ENCODE measurements at regions not wholly inside any gene's neighbourhood (a gene's known extent, or its start where the extent isn't known, plus 50 kb on each side); places are given as distances from the start of the nearest gene placed in this dataset.

- Histone ChIP-seq H3K27me3 (ENCODE audit: control insufficient read depth in 5 of 5, insufficient read depth in 4 of 5, low read length in 5 of 5) (peaks cover 14 to 39% (median 21%) of the 10 kb centered on the region in 5 donors), H3K9me3 (ENCODE audit: control insufficient read depth in 5 of 5, low read length in 5 of 5) (no peaks in the 10 kb centered on the region), H3K27ac (ENCODE audit: low read depth, low read length) (no peak overlapping the region), H3K36me3 (ENCODE audit: control insufficient read depth in 5 of 5, insufficient read depth in 5 of 5, low read length in 5 of 5) (no peaks in the 10 kb centered on the region), H3K4me3 (ENCODE audit: low read depth in 1 of 5, low read length in 5 of 5) (no peak overlapping the region), H3K4me1 (ENCODE audit: control insufficient read depth in 5 of 5, insufficient read depth in 5 of 5, low read length in 5 of 5) (no peaks in the 10 kb centered on the region), H3K9ac (ENCODE audit: low read length in 5 of 5) (no peak overlapping the region)
These were observed 377.7 kb upstream of the MYT1L start for GRCh38 chr2:2708575-2709430.

- no peaks in the 10 kb centered on the region for H3K9me3 ChIP-seq (ENCODE audit: control insufficient read depth in 5 of 5, low read length in 5 of 5)
- no peak overlapping the region for H3K4me3 ChIP-seq (ENCODE audit: low read depth in 1 of 5, low read length in 5 of 5)
- no peaks in the 10 kb centered on the region for H3K36me3 ChIP-seq (ENCODE audit: control insufficient read depth in 5 of 5, insufficient read depth in 5 of 5, low read length in 5 of 5)
- no peak overlapping the region for H3K27ac ChIP-seq (ENCODE audit: low read depth, low read length)
- H3K9ac ChIP-seq (ENCODE audit: low read length in 5 of 5) = no peak overlapping the region
- H3K27me3 ChIP-seq (ENCODE audit: control insufficient read depth in 5 of 5, insufficient read depth in 4 of 5, low read length in 5 of 5) = peaks cover 10 to 36% (median 19%) of the 10 kb centered on the region in 5 donors
- no peaks in the 10 kb centered on the region for H3K4me1 ChIP-seq (ENCODE audit: control insufficient read depth in 5 of 5, insufficient read depth in 5 of 5, low read length in 5 of 5)
These were observed 376.3 kb upstream of the MYT1L start for GRCh38 chr2:2707206-2707991.

DNA sequence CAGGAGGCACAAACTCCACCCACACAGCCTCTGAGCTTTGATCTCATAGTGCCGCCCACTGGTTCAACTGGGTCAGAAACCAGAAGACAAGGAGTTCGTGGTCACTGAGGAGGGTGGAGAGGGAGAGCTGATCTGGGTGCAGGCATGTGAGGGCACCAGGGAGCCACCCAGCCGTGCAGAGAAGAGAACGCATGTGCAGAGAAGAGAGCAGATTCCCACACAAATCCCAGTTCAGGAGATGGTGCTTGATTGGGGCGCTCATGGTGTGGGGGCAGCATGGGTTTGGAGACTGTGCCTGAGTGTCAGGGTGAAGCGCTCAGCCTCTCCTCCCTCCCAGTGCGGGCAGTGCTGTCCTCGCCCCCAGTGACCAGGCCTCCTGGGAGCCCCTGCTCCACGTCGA, 375.2 kb upstream of the MYT1L start:
- no peak overlapping the region for H3K4me3 ChIP-seq (ENCODE audit: low read depth in 1 of 5, low read length in 5 of 5)
- H3K9ac ChIP-seq (ENCODE audit: low read length in 5 of 5) = no peak overlapping the region
- no peak overlapping the region for H3K27ac ChIP-seq (ENCODE audit: low read depth, low read length)
- H3K27me3 ChIP-seq (ENCODE audit: control insufficient read depth in 5 of 5, insufficient read depth in 4 of 5, low read length in 5 of 5) = peaks cover 10 to 32% (median 17%) of the 10 kb centered on the region in 5 donors
- H3K4me1 ChIP-seq (ENCODE audit: control insufficient read depth in 5 of 5, insufficient read depth in 5 of 5, low read length in 5 of 5) = no peaks in the 10 kb centered on the region
- H3K9me3 ChIP-seq (ENCODE audit: control insufficient read depth in 5 of 5, low read length in 5 of 5) = no peaks in the 10 kb centered on the region
- H3K36me3 ChIP-seq (ENCODE audit: control insufficient read depth in 5 of 5, insufficient read depth in 5 of 5, low read length in 5 of 5) = no peaks in the 10 kb centered on the region

- H3K27ac ChIP-seq (ENCODE audit: low read depth, low read length) = no peak overlapping the region
- H3K27me3 ChIP-seq (ENCODE audit: control insufficient read depth in 5 of 5, insufficient read depth in 4 of 5, low read length in 5 of 5) = peaks cover 10 to 32% (median 19%) of the 10 kb centered on the region in 5 donors
- H3K36me3 ChIP-seq (ENCODE audit: control insufficient read depth in 5 of 5, insufficient read depth in 5 of 5, low read length in 5 of 5) = no peaks in the 10 kb centered on the region
- no peaks in the 10 kb centered on the region for H3K9me3 ChIP-seq (ENCODE audit: control insufficient read depth in 5 of 5, low read length in 5 of 5)
- H3K4me1 ChIP-seq (ENCODE audit: control insufficient read depth in 5 of 5, insufficient read depth in 5 of 5, low read length in 5 of 5) = no peaks in the 10 kb centered on the region
- H3K4me3 ChIP-seq (ENCODE audit: low read depth in 1 of 5, low read length in 5 of 5) = no peak overlapping the region
- H3K9ac ChIP-seq (ENCODE audit: low read length in 5 of 5) = no peak overlapping the region
These were observed 374.8 kb upstream of the MYT1L start for GRCh38 chr2:2705871-2706270.

GRCh38 chr2:2704428-2705090, 373.5 kb upstream of the MYT1L start:
- no peaks in the 10 kb centered on the region for H3K36me3 ChIP-seq (ENCODE audit: control insufficient read depth in 5 of 5, insufficient read depth in 5 of 5, low read length in 5 of 5)
- H3K9me3 ChIP-seq (ENCODE audit: control insufficient read depth in 5 of 5, low read length in 5 of 5) = no peaks in the 10 kb centered on the region
- H3K4me1 ChIP-seq (ENCODE audit: control insufficient read depth in 5 of 5, insufficient read depth in 5 of 5, low read length in 5 of 5) = no peaks in the 10 kb centered on the region
- peaks cover 9 to 24% (median 12%) of the 10 kb centered on the region in 5 donors for H3K27me3 ChIP-seq (ENCODE audit: control insufficient read depth in 5 of 5, insufficient read depth in 4 of 5, low read length in 5 of 5)
- H3K9ac ChIP-seq (ENCODE audit: low read length in 5 of 5) = no peak overlapping the region
- no peak overlapping the region for H3K4me3 ChIP-seq (ENCODE audit: low read depth in 1 of 5, low read length in 5 of 5)
- H3K27ac ChIP-seq (ENCODE audit: low read depth, low read length) = no peak overlapping the region

DNA sequence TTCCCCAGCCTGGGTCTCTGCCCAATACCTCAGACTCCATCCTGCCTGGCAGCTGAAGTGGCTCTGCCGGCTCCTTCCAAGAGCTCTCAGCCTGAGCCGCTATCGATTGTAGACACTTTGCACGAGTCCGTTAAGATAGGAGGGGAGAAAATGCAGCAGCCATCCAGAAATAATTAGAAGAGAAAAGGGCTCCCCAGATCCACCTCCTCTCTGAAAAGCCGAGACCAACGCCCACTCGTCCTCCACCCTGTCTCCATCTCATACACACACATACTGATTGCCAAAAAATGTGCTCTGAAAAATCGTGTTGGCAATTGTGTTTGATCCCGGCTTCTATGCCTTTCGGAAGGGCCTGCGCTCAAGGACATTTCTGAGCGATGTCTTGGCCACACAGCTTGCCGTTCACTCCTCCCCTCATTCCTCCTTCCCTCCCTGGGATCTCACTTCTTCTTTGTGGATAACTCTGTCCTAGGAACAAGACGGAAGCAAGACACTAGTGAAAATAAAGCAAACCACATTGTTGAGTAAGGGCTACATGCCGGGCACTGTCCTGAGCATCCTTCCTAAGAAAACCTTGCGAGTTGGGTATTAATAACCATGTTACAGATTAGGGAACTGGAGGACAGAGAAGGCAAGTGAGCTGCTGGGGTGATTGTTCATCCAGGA, 372.8 kb upstream of the MYT1L start:
- Histone ChIP-seq H3K27me3 (ENCODE audit: control insufficient read depth in 5 of 5, insufficient read depth in 4 of 5, low read length in 5 of 5) (peaks cover 6 to 22% (median 10%) of the 10 kb centered on the region in 5 donors), H3K9me3 (ENCODE audit: control insufficient read depth in 5 of 5, low read length in 5 of 5) (no peaks in the 10 kb centered on the region), H3K36me3 (ENCODE audit: control insufficient read depth in 5 of 5, insufficient read depth in 5 of 5, low read length in 5 of 5) (no peaks in the 10 kb centered on the region), H3K27ac (ENCODE audit: low read depth, low read length) (no peak overlapping the region), H3K4me1 (ENCODE audit: control insufficient read depth in 5 of 5, insufficient read depth in 5 of 5, low read length in 5 of 5) (no peaks in the 10 kb centered on the region), H3K4me3 (ENCODE audit: low read depth in 1 of 5, low read length in 5 of 5) (no peak overlapping the region), H3K9ac (ENCODE audit: low read length in 5 of 5) (no peak overlapping the region)

DNA sequence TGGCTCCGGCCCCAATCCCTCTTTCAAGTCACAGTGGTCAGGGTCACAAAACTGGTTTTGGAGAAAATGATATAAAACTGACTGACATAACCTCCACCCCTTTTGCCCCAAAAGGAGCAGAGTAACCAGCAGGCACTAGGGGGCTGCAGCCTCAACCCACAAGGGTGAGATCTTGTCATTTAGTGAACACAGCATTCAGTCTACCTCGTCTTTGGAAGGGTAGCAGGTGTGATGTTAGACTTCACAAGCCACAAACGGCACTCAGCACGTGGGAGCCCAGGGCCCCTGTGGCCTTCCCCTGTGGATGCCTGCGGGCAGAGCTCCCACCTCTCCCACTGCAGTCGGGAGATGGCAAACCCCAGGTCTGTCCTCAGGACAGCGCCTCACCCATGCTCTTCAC, 372.1 kb upstream of the MYT1L start:
- H3K27ac ChIP-seq (ENCODE audit: low read depth, low read length) = no peak overlapping the region
- no peak overlapping the region for H3K4me3 ChIP-seq (ENCODE audit: low read depth in 1 of 5, low read length in 5 of 5)
- H3K27me3 ChIP-seq (ENCODE audit: control insufficient read depth in 5 of 5, insufficient read depth in 4 of 5, low read length in 5 of 5) = peaks cover 4 to 20% (median 7%) of the 10 kb centered on the region in 5 donors
- no peaks in the 10 kb centered on the region for H3K9me3 ChIP-seq (ENCODE audit: control insufficient read depth in 5 of 5, low read length in 5 of 5)
- H3K9ac ChIP-seq (ENCODE audit: low read length in 5 of 5) = no peak overlapping the region
- no peaks in the 10 kb centered on the region for H3K36me3 ChIP-seq (ENCODE audit: control insufficient read depth in 5 of 5, insufficient read depth in 5 of 5, low read length in 5 of 5)
- no peaks in the 10 kb centered on the region for H3K4me1 ChIP-seq (ENCODE audit: control insufficient read depth in 5 of 5, insufficient read depth in 5 of 5, low read length in 5 of 5)

GRCh38 chr2:2702385-2702784, 371.3 kb upstream of the MYT1L start:
- Histone ChIP-seq H3K4me3 (ENCODE audit: low read depth in 1 of 5, low read length in 5 of 5) (no peak overlapping the region), H3K36me3 (ENCODE audit: control insufficient read depth in 5 of 5, insufficient read depth in 5 of 5, low read length in 5 of 5) (no peaks in the 10 kb centered on the region), H3K9me3 (ENCODE audit: control insufficient read depth in 5 of 5, low read length in 5 of 5) (no peaks in the 10 kb centered on the region), H3K27me3 (ENCODE audit: control insufficient read depth in 5 of 5, insufficient read depth in 4 of 5, low read length in 5 of 5) (peaks cover 4 to 20% (median 7%) of the 10 kb centered on the region in 5 donors), H3K27ac (ENCODE audit: low read depth, low read length) (no peak overlapping the region), H3K4me1 (ENCODE audit: control insufficient read depth in 5 of 5, insufficient read depth in 5 of 5, low read length in 5 of 5) (no peaks in the 10 kb centered on the region), H3K9ac (ENCODE audit: low read length in 5 of 5) (no peak overlapping the region)

DNA sequence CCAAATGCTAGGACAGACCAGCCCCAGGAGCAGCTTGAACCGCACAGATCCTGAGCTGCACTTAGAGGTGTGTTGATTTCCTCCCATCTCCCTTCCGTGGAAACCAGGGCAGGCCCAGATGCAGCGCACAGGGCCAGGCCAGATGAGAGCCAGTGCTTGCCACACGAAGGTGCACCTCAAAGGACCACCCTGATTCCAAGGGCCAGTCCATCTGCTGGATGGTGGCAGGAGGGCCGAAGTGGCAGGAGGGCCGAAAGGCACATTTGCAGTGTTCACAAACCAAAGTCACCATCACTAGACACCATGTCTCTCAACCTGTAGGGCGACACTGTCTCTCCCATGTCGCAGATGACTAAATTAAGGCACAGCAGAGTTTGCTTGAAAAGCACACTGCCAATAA, 370.7 kb upstream of the MYT1L start:
- Histone ChIP-seq H3K4me1 (ENCODE audit: control insufficient read depth in 5 of 5, insufficient read depth in 5 of 5, low read length in 5 of 5) (no peaks in the 10 kb centered on the region), H3K4me3 (ENCODE audit: low read depth in 1 of 5, low read length in 5 of 5) (no peak overlapping the region), H3K9ac (ENCODE audit: low read length in 5 of 5) (no peak overlapping the region), H3K36me3 (ENCODE audit: control insufficient read depth in 5 of 5, insufficient read depth in 5 of 5, low read length in 5 of 5) (no peaks in the 10 kb centered on the region), H3K27ac (ENCODE audit: low read depth, low read length) (no peak overlapping the region), H3K27me3 (ENCODE audit: control insufficient read depth in 5 of 5, insufficient read depth in 4 of 5, low read length in 5 of 5) (peaks cover 3 to 18% (median 7%) of the 10 kb centered on the region in 5 donors), H3K9me3 (ENCODE audit: control insufficient read depth in 5 of 5, low read length in 5 of 5) (no peaks in the 10 kb centered on the region)
